Activated T-cell treated with anti-CD3 and anti-CD28 coated beads for 4 hours (primary cell): ENCODE measurements at regions not wholly inside any gene's neighbourhood (a gene's known extent, or its start where the extent isn't known, plus 50 kb on each side); places are given as distances from the start of the nearest gene placed in this dataset.

Experiments used
- DNase-seq: peaks from one replicate; pipeline ENCODE4 v3.0.0-alpha.2; 2020

GRCh38 chr13:95352486-95352885, 51.2 kb upstream of the ABCC4 start:
- DNase-seq, result no peak

DNA sequence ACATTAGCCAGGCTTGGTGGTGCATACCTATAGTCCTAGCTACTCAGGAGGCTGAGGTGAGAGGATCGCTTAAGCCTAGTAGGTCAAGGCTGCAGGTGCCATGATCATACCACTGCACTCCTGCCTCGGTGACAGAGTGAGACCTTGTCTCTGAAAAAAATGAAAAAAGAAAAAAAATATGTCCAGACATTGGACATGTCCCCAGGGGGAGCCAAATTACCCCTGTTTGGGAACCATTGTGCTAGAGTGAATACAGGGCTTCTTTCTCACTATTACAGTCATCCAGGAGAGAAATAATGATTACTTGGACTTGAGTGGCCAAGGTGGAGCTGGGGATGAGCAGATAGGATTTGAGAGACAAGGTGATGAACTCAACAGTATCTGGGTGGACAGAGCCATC, 52.9 kb upstream of the ABCC4 start:
- no peak for DNase-seq

DNA sequence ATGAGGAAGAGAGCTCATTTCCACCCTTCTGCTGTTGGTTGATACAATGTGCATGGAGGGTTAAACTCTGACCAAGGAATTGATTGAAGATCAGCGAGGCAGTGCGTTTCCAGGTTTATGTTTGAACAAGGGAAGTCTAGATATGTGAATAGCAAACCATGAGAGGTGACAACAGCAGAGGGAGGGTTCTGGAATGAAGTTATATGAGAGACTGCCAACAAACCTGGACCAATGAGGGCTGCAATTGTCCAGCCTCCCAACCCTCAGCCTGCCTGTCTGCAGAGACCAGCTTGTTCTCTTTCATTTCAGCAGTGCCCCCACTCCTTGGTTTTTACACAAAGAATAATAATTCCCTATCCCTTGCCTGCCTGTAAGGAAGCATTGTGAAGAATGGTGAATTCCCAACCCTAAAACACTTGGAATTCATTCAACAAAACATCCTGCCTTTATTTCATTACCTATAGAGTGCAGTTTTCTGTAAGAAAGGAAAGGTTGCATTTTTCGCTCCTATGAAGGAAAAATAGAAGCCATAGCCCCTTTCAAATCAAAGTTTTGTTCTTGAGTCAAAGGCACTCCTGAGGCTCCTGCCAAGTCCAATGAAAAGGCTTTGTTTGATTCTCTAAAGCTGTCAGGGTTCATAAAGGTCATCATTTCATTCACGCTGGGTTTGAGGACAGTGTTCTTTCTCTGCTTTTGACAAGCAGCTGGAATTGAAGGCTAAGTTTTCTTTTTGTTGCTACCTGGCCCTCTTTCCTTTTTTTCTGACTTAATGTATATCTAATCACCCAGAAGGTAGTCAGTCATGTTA, 53.6 kb upstream of the ABCC4 start:
- DNase-seq, result no peak

- no peak for DNase-seq
Measured at GRCh38 chr13:95355494-95355893, 54.2 kb upstream of the ABCC4 start.

GRCh38 chr13:95356916-95357315, 55.7 kb upstream of the ABCC4 start:
- DNase-seq, result no peak

DNA sequence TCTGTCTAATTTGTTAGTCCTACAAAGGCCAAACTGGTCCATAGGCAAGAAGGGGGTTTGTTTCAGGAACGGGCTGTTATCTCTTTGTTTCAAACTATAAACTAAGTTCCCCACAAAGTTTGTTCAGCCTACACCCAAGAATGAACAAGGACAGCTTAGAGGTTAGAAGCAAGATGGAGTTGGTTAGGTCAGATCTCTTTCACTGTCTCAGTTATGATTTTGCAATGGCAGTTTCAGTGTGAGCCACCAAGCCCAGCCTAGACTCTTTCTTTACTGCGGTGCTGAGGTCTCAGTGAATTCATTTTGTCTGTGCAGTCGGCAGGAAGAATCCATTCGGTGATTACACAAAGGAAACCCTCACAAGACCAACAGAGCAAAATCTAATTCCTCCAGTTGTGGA, 56.6 kb upstream of the ABCC4 start:
- DNase-seq, result no peak

DNA sequence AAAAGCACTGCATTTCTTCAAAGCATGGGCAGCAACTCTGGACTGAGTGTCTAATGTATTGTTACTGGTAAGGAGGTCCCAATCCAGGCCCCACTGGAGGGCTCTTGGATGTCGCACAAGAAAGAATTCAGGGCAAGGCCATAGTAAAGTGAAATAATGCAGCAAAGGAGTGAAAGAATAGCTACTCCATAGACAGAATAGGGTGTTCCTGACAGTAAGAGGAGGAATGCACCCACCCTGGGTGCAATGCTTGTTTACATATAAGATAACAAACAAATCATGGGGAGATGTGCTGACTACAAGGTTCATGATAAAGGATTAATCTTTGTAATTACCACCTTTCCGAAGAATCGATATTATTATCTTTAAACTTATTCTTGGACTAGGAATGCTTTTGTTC, 58.8 kb upstream of the ABCC4 start:
- DNase-seq, result no peak

DNA sequence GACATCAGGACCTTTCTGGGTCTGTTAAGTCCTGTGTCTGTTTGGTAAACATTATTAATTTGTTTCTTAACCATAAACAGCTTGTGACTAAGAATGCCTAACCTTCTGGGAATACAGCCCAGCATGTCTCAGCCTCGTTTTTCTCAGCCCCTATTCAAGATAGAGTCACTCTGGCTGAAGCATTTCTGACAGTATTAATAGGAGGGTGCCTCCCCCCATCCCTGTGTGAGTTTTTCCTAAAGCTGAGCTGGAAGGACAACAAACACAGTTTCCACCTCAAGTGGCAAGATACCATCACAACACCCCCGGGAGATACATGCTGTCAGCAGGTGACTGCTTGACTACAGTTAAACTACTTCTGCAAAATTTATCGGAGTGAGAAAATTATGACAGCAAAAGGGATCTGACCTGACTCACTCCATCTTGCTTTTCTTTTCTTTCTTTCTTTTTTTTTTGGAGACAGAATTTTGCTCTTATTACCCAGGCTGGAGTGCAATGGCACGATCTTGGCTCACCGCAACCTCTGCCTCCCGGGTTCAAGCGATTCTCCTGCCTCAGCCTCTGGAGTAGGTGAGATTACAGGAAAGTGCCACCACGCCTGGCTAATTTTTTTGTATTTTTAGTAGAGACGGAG, 59.3 kb upstream of the ABCC4 start:
- no peak for DNase-seq

- no peak for DNase-seq
Measured at GRCh38 chr13:95361686-95362085, 60.4 kb upstream of the ABCC4 start.

GRCh38 chr13:95362666-95363065, 61.4 kb upstream of the ABCC4 start:
- DNase-seq, result no peak

DNA sequence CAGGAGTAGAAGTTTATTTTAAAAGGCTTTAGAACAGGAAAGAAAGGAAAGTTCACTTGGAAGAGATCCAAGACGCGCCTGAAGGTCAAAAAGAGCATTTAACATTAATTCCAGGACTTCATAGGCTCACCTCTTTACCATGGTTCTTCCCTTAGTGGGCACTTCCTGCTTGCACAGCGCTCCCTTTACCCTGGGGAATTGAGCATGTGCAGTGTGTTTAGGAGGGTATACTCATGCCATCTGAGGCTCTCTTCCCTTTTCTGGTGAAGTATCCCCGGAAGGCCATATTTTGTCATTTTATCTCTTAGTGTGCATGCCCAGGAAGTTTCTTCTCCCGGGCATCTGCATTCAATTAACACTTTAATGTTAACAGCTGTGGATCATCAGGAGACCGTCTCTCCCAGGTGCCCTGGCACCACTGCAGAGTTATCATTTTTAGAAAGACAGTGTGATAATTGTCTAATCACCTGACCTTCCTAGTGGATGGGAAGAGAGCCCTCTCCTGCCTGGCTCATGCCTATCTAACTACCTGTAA, 66.1 kb upstream of the ABCC4 start:
- DNase-seq, result no peak

- DNase-seq, result no peak
Measured at GRCh38 chr13:95368998-95369397, 67.7 kb upstream of the ABCC4 start.

DNA sequence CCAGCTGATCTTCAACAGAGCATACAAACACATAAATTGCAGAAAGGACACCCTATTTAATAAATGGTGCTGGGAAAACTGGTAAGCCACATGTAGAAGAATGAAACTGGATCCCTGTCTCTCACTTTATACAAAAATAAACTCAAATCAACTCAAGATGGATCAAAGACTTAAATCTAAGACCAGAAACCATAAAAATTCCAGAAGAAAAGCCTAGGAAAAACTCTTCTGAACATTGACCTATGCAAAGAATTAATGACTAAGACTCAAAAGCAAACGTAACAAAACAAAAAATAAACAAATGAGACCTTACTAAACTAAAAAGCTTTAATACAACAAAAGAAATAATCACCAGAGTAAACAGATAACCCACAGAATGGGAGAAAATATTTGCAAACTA, 74.5 kb upstream of the ABCC4 start:
- DNase-seq, result no peak

DNA sequence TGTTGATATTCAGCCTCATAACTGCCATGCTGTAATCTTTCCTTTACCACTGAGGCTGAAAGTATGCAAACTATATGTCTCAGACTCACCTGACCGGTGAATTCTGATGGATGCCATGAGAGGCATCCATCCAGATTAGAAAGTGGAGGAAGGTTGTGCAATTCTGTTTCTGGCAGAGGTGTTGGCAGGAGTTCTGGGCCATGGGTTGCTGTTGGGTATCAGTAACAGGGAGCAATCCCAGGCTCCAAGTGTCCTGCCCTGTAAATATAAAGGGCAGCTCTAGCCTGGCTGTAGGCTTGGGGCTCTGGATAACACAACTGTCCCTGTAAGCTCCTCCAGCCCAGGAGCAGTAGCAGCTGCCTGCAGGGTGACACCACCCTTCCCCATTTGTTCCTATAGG, 77.4 kb upstream of the ABCC4 start:
- no peak for DNase-seq

GRCh38 chr13:95380468-95381211, 79.4 kb upstream of the ABCC4 start:
- DNase-seq, result peak; percentile 52

DNA sequence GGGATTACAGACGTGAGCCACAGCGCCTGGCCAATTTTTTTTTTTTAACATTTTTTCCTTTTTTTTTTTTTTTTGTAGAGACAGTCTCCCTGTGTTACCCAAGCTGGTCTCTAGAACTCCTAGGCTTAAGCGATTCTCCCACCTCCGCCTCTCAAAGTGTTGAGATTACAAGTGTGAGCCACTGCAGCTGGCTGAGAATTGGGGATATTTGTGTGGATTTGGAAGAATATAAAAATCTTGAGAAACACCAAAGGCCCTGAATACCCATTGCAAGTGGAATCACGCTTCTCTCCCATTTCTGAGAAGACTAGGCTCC, 79.9 kb upstream of the ABCC4 start:
- no peak for DNase-seq

GRCh38 chr13:95382411-95382810, 81.2 kb upstream of the ABCC4 start:
- DNase-seq, result no peak

- DNase-seq, result no peak
Measured at GRCh38 chr13:95382916-95383315, 81.7 kb upstream of the ABCC4 start.

GRCh38 chr13:95385373-95385772, 84.1 kb upstream of the ABCC4 start:
- DNase-seq, result no peak

GRCh38 chr13:95385798-95386197, 84.5 kb upstream of the ABCC4 start:
- DNase-seq, result no peak

GRCh38 chr13:95386370-95386769, 85.1 kb upstream of the ABCC4 start:
- no peak for DNase-seq

DNA sequence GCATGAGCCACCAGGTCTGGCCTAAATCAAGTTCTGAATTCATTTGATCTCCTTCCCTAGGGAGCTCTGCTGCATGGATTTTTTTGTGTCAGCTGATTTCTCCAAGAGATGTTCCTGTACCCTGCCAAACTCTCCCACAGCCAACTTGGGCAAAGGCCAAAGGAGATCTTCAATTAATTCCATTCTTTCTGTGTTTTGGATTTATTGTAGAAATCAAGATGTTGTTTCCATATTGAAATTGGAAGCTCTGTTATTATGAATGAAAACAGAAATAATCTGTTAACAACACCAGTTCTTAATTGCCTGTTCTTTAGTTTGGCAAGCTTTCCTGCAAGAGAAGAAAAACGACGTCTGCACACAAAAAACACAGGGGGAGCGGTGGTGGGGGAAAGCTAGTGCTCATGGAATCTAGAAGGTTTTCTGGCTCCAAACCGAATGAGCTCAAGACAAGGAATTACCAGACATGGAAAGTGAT, 86.5 kb upstream of the ABCC4 start:
- DNase-seq, result no peak

DNA sequence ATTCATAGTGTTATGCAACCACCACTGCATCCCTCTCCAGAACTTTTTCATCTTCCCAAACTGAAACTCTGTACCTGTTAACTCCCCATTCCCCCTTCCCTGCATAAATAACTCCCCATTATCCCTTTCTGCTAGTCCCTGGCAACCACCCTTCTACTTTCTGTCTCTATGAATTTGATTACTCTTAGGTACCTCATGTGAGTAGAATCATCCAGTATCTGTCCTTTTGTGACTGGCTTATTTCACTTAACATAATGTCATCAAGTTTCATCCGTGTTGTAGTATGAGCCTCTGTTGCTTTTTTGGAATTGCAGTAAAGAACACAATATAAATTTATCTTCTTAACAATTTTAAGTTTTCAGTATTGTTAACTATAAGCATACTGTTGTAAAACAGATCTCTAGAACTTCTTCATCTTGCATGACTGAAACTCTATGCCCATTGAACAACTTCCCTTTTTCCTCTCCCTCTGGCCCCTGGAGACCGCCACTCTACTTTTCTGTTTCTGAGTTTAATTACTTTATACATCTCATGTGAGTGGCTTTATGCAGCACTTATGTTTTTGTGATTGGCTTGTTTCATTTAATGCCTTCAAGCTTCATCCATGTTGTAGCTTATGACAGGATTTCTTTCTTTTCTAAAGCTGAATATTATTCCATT, 87.3 kb upstream of the ABCC4 start:
- no peak for DNase-seq
